ENCODE measurements at regions not wholly inside any gene's neighbourhood (a gene's known extent, or its start where the extent isn't known, plus 50 kb on each side); places are given as distances from the start of the nearest gene placed in this dataset.
A peak's percentile ranks its signal among the peaks of the same experiment; 100 is the strongest.
"Not testable (repeated sequence)": the region's sequence is repeated elsewhere in the genome, so short reads cannot be mapped to it uniquely, and the experiment has no call there.

DNA sequence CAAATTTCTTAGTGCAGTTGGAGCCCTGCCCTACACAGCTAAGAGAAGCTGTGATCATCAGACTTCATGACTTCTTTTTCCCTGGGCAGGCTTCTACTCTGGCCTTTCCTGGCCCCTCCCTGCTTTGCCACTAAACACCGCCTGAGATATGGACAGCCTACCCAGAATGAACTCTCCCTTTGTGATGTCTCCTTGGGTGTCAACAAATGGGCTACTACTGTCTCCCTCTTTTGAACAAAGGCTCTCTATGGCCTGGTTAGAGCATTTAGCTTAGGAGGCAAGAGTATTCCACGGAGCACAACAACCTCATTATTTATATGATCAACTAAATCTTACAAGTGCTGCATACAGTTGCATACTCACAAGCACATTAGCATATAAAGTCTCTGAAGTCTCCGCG lies 127.6 kb upstream of the HCCS start:
- no peak overlapping the region for H3K27ac Mint-ChIP-seq
- no peaks in the 10 kb centered on the region for H3K4me1 Mint-ChIP-seq (ENCODE audit: low read depth in 2 of 2)
- peaks cover 5% of the 10 kb centered on the region in 2 donors for H3K9me3 Mint-ChIP-seq
- no peak for ATAC-seq (replicated peaks)
- H3K4me3 Mint-ChIP-seq: no peak overlapping the region
- no peaks in the 10 kb centered on the region for H3K36me3 Mint-ChIP-seq (ENCODE audit: insufficient read depth)
- no peaks in the 10 kb centered on the region for H3K27me3 Mint-ChIP-seq
- DNase-seq: no peak

DNA sequence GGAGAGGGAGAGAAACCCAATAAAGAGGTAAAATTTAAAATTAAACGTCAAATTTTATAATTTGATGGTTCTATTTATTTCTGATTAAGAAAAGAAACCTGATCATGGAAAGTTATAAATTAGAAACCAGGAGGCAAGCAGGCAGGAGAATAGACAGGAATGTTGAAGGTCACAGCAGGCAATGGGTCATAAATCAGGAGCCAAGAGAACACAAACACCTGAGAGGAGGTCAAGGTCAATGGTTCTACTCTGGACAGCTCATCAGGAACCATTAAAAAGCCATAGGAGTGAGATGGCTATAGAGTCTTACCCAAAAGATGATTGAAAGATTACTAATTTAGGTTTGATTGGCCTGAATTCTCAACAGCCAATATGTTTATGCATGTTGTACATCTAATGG lies 126.9 kb upstream of the HCCS start:
- Mint-ChIP-seq H3K9me3 (peaks cover 0 to 4% of the 10 kb centered on the region in 2 donors), H3K27ac (no peak overlapping the region), H3K27me3 (no peaks in the 10 kb centered on the region), H3K4me3 (no peak overlapping the region), H3K4me1 (ENCODE audit: low read depth in 2 of 2) (no peaks in the 10 kb centered on the region), H3K36me3 (ENCODE audit: insufficient read depth) (no peaks in the 10 kb centered on the region)
- ATAC-seq (replicated peaks) (no peak), DNase-seq (no peak)

DNA sequence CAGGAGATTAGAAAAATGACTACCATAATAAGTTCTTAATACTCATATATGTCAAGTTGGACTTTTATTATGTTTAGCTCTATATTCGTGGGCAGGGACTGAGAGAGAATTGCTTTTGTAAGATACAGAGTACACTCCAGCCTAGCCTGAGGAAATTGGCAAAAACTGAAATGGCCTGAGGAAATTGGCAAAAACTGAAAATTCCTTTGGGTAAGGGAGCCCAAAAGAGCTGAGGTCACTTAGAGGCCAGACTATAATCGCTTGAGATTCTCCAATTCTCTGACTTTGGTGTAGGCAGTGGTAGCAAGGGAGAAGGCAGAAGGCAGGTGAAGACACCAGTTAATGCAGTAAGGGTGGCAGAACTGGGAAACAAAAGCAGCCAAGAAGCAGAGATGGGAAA lies 124.5 kb upstream of the HCCS start:
- H3K36me3 Mint-ChIP-seq (ENCODE audit: insufficient read depth): no peaks in the 10 kb centered on the region
- DNase-seq (no peak), ATAC-seq (replicated peaks) (no peak)
- H3K4me3 Mint-ChIP-seq: no peak overlapping the region
- H3K4me1 Mint-ChIP-seq (ENCODE audit: low read depth in 2 of 2): no peaks in the 10 kb centered on the region
- no peak overlapping the region for H3K27ac Mint-ChIP-seq
- H3K9me3 Mint-ChIP-seq: peaks cover 0 to 4% of the 10 kb centered on the region in 2 donors
- H3K27me3 Mint-ChIP-seq: no peaks in the 10 kb centered on the region

DNA sequence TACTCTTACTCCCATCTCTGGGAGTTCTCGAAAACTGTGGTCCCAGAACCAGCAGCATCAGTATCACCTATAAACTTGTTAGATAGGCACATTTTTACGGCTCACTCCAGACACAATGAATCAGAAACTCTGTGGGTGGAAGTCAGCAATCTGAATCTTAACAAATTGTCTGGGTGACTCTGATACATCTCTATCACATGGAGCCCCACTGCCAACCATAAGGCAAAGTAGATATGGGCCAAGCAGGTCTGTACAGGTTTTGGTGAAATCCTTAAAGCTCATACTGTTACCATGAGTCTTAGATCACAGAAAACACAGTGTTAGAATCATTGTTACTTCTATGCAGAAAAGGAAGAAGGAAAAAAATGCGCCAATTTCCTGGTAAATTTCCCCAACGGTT lies 122.5 kb upstream of the HCCS start:
- H3K4me3 Mint-ChIP-seq: no peak overlapping the region
- no peaks in the 10 kb centered on the region for H3K27me3 Mint-ChIP-seq
- H3K36me3 Mint-ChIP-seq (ENCODE audit: insufficient read depth): no peaks in the 10 kb centered on the region
- peaks cover 0 to 7% of the 10 kb centered on the region in 2 donors for H3K9me3 Mint-ChIP-seq
- DNase-seq (no peak), ATAC-seq (replicated peaks) (no peak)
- no peaks in the 10 kb centered on the region for H3K4me1 Mint-ChIP-seq (ENCODE audit: low read depth in 2 of 2)
- H3K27ac Mint-ChIP-seq: no peak overlapping the region

DNA sequence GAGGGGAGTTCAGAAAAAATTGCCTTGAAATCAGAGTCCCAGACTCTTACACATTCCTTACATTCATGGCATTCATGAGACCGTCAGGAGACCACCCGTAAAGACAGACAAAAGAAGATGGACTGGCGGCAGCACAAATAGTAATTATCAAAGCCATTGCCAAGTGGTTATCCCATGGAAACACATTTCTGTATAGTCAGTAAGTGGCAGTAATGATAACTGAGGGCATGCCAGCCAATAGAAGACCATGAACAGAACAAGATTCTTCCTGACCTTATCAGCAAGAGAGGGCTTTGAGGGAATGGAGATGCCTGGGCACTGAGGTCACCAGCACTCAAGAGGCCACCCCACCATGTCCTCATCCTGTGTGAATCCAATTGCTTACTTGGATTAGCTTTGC lies 121.7 kb upstream of the HCCS start:
- no peak overlapping the region for H3K27ac Mint-ChIP-seq
- peaks cover 0 to 5% of the 10 kb centered on the region in 2 donors for H3K9me3 Mint-ChIP-seq
- no peaks in the 10 kb centered on the region for H3K27me3 Mint-ChIP-seq
- H3K4me1 Mint-ChIP-seq (ENCODE audit: low read depth in 2 of 2): no peaks in the 10 kb centered on the region
- no peak overlapping the region for H3K4me3 Mint-ChIP-seq
- DNase-seq (no peak), ATAC-seq (replicated peaks) (no peak)
- H3K36me3 Mint-ChIP-seq (ENCODE audit: insufficient read depth): no peaks in the 10 kb centered on the region

DNA sequence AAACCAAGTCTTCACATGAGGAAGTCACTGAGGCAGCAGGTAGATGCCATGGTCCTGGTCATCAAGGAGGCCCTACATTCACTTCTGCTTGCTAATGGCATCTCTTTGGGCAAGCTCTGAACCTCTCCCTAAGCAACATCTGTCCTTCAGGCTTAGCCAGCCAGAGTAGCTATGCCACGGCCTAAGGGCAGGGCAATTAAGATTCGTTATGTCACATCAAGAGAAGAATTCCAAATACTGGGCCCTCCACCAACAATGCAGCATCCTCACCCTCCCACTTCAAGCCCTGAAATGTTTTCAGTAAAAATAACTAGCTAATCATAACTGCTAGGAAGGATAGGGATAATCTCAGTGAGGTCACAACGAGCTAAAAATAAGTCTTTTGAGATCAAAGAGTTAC lies 120.7 kb upstream of the HCCS start:
- H3K36me3 Mint-ChIP-seq (ENCODE audit: insufficient read depth): no peaks in the 10 kb centered on the region
- H3K4me3 Mint-ChIP-seq: no peak overlapping the region
- ATAC-seq (replicated peaks): no peak
- H3K27ac Mint-ChIP-seq: no peak overlapping the region
- H3K9me3 Mint-ChIP-seq: peaks cover 0 to 5% of the 10 kb centered on the region in 2 donors
- H3K4me1 Mint-ChIP-seq (ENCODE audit: low read depth in 2 of 2): no peaks in the 10 kb centered on the region
- no peaks in the 10 kb centered on the region for H3K27me3 Mint-ChIP-seq
- DNase-seq: no peak

DNA sequence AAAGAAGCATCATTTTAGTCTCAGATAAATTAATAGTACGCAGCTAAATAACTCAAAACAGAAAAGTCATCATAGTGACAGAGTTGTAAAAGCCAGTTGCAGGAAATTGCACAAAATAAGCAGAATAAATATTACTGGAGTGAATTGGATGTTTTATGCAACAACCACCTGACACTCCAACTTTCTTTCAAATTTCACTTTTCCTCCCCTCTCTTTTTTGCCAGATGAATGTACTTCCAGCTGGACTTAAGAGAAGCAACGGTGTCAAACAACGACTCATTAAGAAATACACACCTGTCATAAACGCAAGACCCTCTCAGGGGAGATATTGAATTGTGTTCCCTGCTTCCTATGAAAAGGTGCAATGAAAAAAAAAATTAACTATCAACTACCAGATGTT lies 120.2 kb upstream of the HCCS start:
- H3K36me3 Mint-ChIP-seq (ENCODE audit: insufficient read depth): no peaks in the 10 kb centered on the region
- H3K4me3 Mint-ChIP-seq: no peak overlapping the region
- peaks cover 0 to 5% of the 10 kb centered on the region in 2 donors for H3K9me3 Mint-ChIP-seq
- no peak for DNase-seq
- H3K27me3 Mint-ChIP-seq: no peaks in the 10 kb centered on the region
- no peak overlapping the region for H3K27ac Mint-ChIP-seq
- ATAC-seq (replicated peaks): no peak
- no peaks in the 10 kb centered on the region for H3K4me1 Mint-ChIP-seq (ENCODE audit: low read depth in 2 of 2)

DNA sequence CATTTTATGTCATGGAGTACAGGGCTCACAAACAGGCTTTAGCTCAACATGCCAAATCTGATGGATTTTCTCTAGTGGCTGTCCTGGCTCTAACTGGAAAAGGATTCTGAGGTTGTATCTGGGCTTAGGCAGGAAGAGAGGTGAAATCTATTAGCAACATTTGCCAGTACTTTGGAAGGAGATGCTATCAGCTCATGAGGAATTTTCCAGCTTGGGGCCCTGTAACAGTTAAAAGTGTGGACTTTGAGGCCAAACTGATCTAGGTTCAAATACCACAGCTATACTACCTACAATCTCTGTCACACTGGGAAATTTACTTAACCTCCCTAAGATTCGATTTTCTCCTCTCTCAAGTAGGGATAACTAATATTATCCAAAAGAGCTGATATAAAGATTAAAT lies 119.0 kb upstream of the HCCS start:
- H3K4me1 Mint-ChIP-seq (ENCODE audit: low read depth in 2 of 2): no peaks in the 10 kb centered on the region

DNA sequence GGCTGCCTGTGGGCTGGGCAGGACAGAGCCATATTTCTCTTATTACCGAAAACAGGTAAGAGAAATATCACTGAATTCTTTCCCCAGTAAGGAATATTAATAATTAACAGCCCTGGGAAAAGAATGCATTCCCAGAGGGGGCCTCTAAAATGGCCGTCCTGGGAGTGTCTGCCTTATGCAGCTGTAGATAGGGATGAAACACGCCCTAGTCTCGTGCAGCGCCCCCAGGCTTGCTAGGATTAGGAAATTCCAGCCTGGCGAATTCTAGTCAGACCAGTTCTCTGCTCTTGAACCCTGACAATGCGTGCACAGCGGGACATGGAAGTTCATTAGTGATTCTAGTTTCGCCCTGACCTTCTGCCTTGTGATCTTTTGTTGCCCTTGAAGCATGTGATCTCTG lies 104.1 kb upstream of the HCCS start:
- H3K36me3 Mint-ChIP-seq (ENCODE audit: insufficient read depth); DNase-seq; H3K4me1 Mint-ChIP-seq (ENCODE audit: low read depth in 2 of 2); H3K4me3 Mint-ChIP-seq; H3K27ac Mint-ChIP-seq; ATAC-seq (replicated peaks); H3K9me3 Mint-ChIP-seq; H3K27me3 Mint-ChIP-seq: not testable (repeated sequence)

More for the DNA sequence above, 119.0 kb upstream of the HCCS start:
- DNase-seq (no peak), ATAC-seq (replicated peaks) (no peak)
- Mint-ChIP-seq H3K27ac (no peak overlapping the region), H3K36me3 (ENCODE audit: insufficient read depth) (no peaks in the 10 kb centered on the region), H3K27me3 (no peaks in the 10 kb centered on the region), H3K9me3 (peaks cover 0 to 5% of the 10 kb centered on the region in 2 donors), H3K4me3 (no peak overlapping the region)

DNA sequence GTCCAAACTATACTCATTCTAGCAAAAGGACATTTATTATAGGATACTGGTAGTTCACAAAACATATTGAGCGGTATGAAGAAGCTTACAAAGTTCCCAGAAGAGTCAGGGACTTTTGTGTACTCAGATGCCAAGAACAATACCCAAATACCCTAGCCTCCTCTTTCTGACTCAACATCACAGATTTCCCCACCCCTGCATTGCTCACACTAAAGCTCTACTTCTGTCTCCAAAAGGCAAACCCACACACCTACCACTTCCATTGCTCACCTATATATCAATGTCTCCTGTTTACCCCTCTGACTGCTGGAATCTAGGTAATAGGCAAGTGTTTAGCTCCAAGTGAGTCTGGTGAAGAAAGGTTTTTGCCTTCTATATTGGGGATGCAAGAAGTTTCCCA lies 100.7 kb upstream of the HCCS start:
- peaks cover 6% of the 10 kb centered on the region in 2 donors for H3K9me3 Mint-ChIP-seq
- peak overlapping the region in 1 of 2 donors; percentile 9 for H3K27ac Mint-ChIP-seq
- no peaks in the 10 kb centered on the region for H3K36me3 Mint-ChIP-seq (ENCODE audit: insufficient read depth)
- no peaks in the 10 kb centered on the region for H3K27me3 Mint-ChIP-seq
- ATAC-seq (replicated peaks) (no peak), DNase-seq (no peak)
- no peaks in the 10 kb centered on the region for H3K4me1 Mint-ChIP-seq (ENCODE audit: low read depth in 2 of 2)
- no peak overlapping the region for H3K4me3 Mint-ChIP-seq

DNA sequence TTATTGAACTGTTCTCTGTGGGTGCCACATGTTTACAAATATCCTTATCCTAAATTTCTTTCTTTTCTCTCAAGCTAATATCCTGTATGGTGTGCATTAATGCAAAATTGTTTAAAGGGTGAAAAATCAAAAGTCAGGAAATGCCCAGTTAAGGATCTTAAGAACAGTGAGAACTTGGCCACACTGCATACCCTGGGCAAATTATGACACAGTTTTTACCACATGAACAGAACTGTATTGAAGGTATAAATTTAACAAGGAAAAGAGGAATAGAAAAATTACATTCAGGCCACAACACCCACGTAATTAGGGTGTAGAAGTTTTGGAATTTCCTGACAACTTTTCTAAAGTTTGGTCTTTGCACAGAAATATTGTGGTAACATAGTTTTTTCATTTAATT lies 94.4 kb upstream of the HCCS start:
- Mint-ChIP-seq H3K9me3 (peaks cover 2 to 8% of the 10 kb centered on the region in 2 donors), H3K27ac (no peak overlapping the region), H3K4me1 (ENCODE audit: low read depth in 2 of 2) (no peaks in the 10 kb centered on the region), H3K27me3 (no peaks in the 10 kb centered on the region), H3K36me3 (ENCODE audit: insufficient read depth) (no peaks in the 10 kb centered on the region), H3K4me3 (no peak overlapping the region)
- DNase-seq (no peak), ATAC-seq (replicated peaks) (no peak)

DNA sequence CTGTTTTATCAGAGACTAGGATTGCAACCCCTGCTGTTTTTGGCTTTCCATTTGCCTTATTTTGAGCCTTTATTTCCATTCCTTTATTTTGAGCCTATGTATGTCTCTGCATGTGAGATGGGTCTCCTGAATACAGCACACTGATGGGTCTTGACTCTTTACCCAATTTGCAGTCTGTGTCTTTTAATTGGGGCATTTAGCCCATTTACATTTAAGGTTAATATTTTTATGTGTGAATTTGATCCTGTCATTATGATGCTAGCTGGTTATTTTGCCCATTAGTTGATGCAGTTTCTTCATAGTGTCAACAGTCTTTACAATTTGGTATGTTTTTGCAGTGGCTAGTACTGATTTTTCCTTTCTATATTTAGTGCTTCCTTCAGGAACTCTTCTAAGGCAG lies 88.5 kb upstream of the HCCS start:
- H3K4me1 Mint-ChIP-seq (ENCODE audit: low read depth in 2 of 2); ATAC-seq (replicated peaks); H3K36me3 Mint-ChIP-seq (ENCODE audit: insufficient read depth); H3K4me3 Mint-ChIP-seq; H3K9me3 Mint-ChIP-seq; DNase-seq; H3K27ac Mint-ChIP-seq; H3K27me3 Mint-ChIP-seq: not testable (repeated sequence)

DNA sequence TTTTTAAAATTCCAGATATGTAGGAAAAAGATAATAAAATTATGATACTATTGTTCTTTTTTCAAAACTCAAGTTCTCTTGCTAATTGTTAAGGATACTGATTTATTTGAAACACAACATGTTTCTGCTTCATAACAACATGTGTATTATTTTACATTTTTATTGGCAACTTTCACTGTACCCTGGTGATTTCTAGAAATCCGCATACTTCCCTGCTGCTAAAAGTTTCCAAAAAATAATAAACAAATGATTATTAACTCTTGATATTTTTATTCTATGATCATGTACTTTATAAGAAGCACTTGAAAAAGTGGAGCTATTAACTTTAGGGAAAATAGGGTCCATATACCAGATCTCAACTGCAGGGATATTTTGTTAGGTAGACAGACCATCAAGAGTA lies 71.2 kb upstream of the HCCS start:
- ATAC-seq (replicated peaks) (no peak), DNase-seq (no peak)
- Mint-ChIP-seq H3K4me1 (ENCODE audit: low read depth in 2 of 2) (no peaks in the 10 kb centered on the region), H3K27me3 (no peaks in the 10 kb centered on the region), H3K9me3 (peaks cover 0 to 7% of the 10 kb centered on the region in 2 donors), H3K27ac (no peak overlapping the region), H3K4me3 (no peak overlapping the region), H3K36me3 (ENCODE audit: insufficient read depth) (no peaks in the 10 kb centered on the region)

DNA sequence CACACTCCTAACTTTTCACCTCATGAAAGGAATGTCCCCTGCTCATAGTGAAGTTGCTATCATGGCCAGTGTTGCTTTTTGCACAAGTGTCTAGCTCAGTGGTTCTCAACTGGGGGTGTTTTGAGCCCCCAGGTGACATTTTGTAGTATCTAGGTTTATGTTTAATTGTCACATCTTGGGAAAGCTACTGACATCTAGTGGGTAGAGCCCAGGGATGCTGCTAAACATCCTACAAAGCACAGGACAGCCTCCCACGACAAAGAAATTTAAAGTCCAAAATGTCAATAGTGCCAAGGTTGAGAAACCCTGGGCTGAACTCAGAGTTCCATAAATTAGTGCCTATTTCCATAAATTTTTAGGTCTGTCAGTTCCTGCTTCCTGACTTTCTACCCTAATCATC lies 70.7 kb upstream of the HCCS start:
- no peak for DNase-seq
- Mint-ChIP-seq H3K36me3 (ENCODE audit: insufficient read depth) (no peaks in the 10 kb centered on the region), H3K9me3 (peaks cover 0 to 7% of the 10 kb centered on the region in 2 donors), H3K4me3 (no peak overlapping the region), H3K27me3 (no peaks in the 10 kb centered on the region), H3K4me1 (ENCODE audit: low read depth in 2 of 2) (no peaks in the 10 kb centered on the region), H3K27ac (no peak overlapping the region)
- no peak for ATAC-seq (replicated peaks)

DNA sequence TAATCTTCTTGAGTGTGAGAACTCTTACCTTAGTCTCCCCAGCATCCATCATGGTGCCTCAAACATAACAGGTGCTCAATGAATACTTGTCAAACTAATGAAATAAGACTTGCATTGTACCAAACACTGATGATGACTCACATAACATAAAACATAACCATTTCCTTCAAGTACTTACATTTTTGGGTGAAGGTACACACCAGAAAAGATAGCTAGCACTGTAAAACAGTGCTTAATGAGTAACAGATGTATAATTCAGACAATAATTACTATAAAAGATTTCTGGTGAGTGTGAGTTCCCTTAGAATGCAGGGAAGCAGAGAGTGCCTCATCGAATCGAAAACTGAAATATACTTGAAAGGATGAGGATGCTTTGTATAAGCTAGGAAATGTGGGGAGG lies 70.1 kb upstream of the HCCS start:
- no peaks in the 10 kb centered on the region for H3K36me3 Mint-ChIP-seq (ENCODE audit: insufficient read depth)
- DNase-seq (no peak), ATAC-seq (replicated peaks) (no peak)
- H3K27me3 Mint-ChIP-seq: no peaks in the 10 kb centered on the region
- no peak overlapping the region for H3K4me3 Mint-ChIP-seq
- H3K27ac Mint-ChIP-seq: no peak overlapping the region
- H3K9me3 Mint-ChIP-seq: peaks cover 0 to 7% of the 10 kb centered on the region in 2 donors
- no peaks in the 10 kb centered on the region for H3K4me1 Mint-ChIP-seq (ENCODE audit: low read depth in 2 of 2)

Data from effector memory CD8-positive, alpha-beta T cell (primary cell).